HCT116 (cell line): ENCODE measurements at regions not wholly inside any gene's neighbourhood (a gene's known extent, or its start where the extent isn't known, plus 50 kb on each side); places are given as distances from the start of the nearest gene placed in this dataset.

ENCODE experiments used
- ATAC-seq: fragments of 200-7000 bp; cut with Tn5 transposase; 2 replicates; pipeline ENCODE4 v1.9.1; 2020; ENCODE audit warnings: mild to moderate bottlenecking, moderate library complexity
- BruUV-seq: library from RNA; stranded (reverse); fragments of 400-500 nt; replicated peaks from 2 replicates; lab custom pipeline; 2021; lab: Mats Ljungman, UMichigan
- CTCF ChIA-PET: fragments of 300-600 bp; sonication (Branson Sonifier 250); formaldehyde crosslinking; loops from one replicate; lab custom pipeline; 2021; ENCODE audit warnings: antibody characterized with exemption; lab: Charles Lee
- POLR2A ChIA-PET: fragments of 300-600, 350-600 bp; sonication (Branson Sonifier 250); formaldehyde crosslinking; loops from one replicate; lab custom pipeline; 2021; ENCODE audit warnings: antibody characterized with exemption; lab: Charles Lee
- RAD21 ChIA-PET, 2 experiments: fragments of 300-600 bp; sonication (Branson Sonifier 250); formaldehyde crosslinking; loops; one replicate each; lab custom pipeline; 2023; ENCODE audit warnings: low total read pairs in 2 of 2; ENCODE audit not compliant: uncharacterized antibody in 2 of 2, unreplicated experiment in 2 of 2, low non-redundant PET in 1 of 2; lab: Charles Lee
- DNase-seq: peaks from one replicate; pipeline ENCODE4 v3.0.0-alpha.2; 2010; ENCODE audit warnings: low read depth, low spot score
- H2AFZ ChIP-seq: fragments of 200-600 bp; shearing (Covaris generic), sonication (generic); 2 replicates; pipeline ENCODE4 v1.6.1; 2017; ENCODE audit warnings: low read depth, mixed run types, mixed read lengths, antibody characterized with exemption, low read length; ENCODE audit not compliant: poor library complexity, severe bottlenecking
- H3K27ac ChIP-seq: 2 replicates; pipeline ENCODE4 v1.5.1; 2012; ENCODE audit warnings: low read depth, low read length
- H3K27me3 ChIP-seq: fragments of 200-600 bp; sonication (generic); 2 replicates; pipeline ENCODE4 v1.6.1; 2016; ENCODE audit warnings: mixed run types, low read length, mixed read lengths; ENCODE audit not compliant: insufficient read depth
- H3K36me3 ChIP-seq, 2 experiments: fragments of 200-500 bp in 1 of 2; fragments of 200-600 bp in 1 of 2; sonication (Bioruptor generic) in 1 of 2; sonication (generic) in 1 of 2; 2 replicates each; pipeline versions ENCODE4 v1.5.1 to v1.6.1; 2014 to 2016; ENCODE audit warnings: low read length in 2 of 2, inconsistent platforms in 1 of 2, mixed read lengths in 1 of 2, mixed run types in 1 of 2; ENCODE audit not compliant: insufficient read depth in 2 of 2, control insufficient read depth in 1 of 2
- H3K4me1 ChIP-seq, 2 experiments: fragments of 200-600 bp in 1 of 2; sonication (generic) in 1 of 2; 2 replicates each; pipeline versions ENCODE4 v1.5.1 to v1.6.1; 2012 to 2017; ENCODE audit warnings: low read length in 2 of 2, inconsistent platforms in 1 of 2, mild to moderate bottlenecking in 1 of 2, mixed read lengths in 1 of 2, mixed run types in 1 of 2, moderate library complexity in 1 of 2; ENCODE audit not compliant: insufficient read depth in 2 of 2, control insufficient read depth in 1 of 2
- H3K4me2 ChIP-seq: fragments of 200-600 bp; sonication (generic); 2 replicates; pipeline ENCODE4 v1.6.1; 2017; ENCODE audit warnings: mixed run types, low read length, mixed read lengths
- H3K4me3 ChIP-seq, 2 experiments: fragments of 200-600 bp in 1 of 2; sonication (generic) in 1 of 2; replicated peaks in 1 of 2; 2 replicates each; pipeline ENCODE4 v1.5.1; 2011 to 2016; ENCODE audit warnings: low read length in 2 of 2, control low read depth in 1 of 2, low read depth in 1 of 2, mild to moderate bottlenecking in 1 of 2, mixed read lengths in 1 of 2, mixed run types in 1 of 2
- H3K79me2 ChIP-seq: fragments of 200-600 bp; sonication (generic); 2 replicates; pipeline ENCODE4 v1.6.1; 2017; ENCODE audit warnings: mild to moderate bottlenecking, mixed run types, low read length, moderate library complexity, mixed read lengths; ENCODE audit not compliant: insufficient read depth
- H3K9ac ChIP-seq: fragments of 200-600 bp; sonication (generic); 2 replicates; pipeline ENCODE4 v1.6.1; 2016; ENCODE audit warnings: low read length, mixed read lengths
- H3K9me2 ChIP-seq: fragments of 200-600 bp; sonication (generic), shearing (Covaris generic); 2 replicates; pipeline ENCODE4 v1.6.1; 2017; ENCODE audit warnings: mixed run types, mild to moderate bottlenecking, moderate library complexity; ENCODE audit not compliant: insufficient read depth
- H3K9me3 ChIP-seq, 2 experiments: fragments of 200-500 bp in 1 of 2; fragments of 200-600 bp in 1 of 2; sonication (Bioruptor generic) in 1 of 2; sonication (generic) in 1 of 2; 2 replicates each; pipeline ENCODE4 v1.6.1; 2014 to 2017; ENCODE audit warnings: low read length in 2 of 2, mixed read lengths in 2 of 2, inconsistent platforms in 1 of 2, low read depth in 1 of 2, mild to moderate bottlenecking in 1 of 2, mixed run types in 1 of 2, moderate library complexity in 1 of 2; ENCODE audit not compliant: control insufficient read depth in 1 of 2, insufficient read depth in 1 of 2
- H4K20me1 ChIP-seq: fragments of 200-600 bp; sonication (generic), shearing (Covaris generic); 2 replicates; pipeline ENCODE4 v1.6.1; 2017; ENCODE audit warnings: mixed run types, mild to moderate bottlenecking, moderate library complexity; ENCODE audit not compliant: insufficient read depth
- ATF3 ChIP-seq: IDR thresholded peaks from 2 replicates; pipeline ENCODE4 v1.6.1; 2012
- CBX3 ChIP-seq: IDR thresholded peaks from 2 replicates; pipeline ENCODE4 v1.6.1; 2012; ENCODE audit warnings: low read depth
- CEBPB ChIP-seq: IDR thresholded peaks from 2 replicates; pipeline ENCODE4 v1.6.1; 2012; ENCODE audit warnings: low read depth
- CTCF ChIP-seq, 3 experiments: fragments of 200-600 bp in 1 of 3; sonication (generic) in 1 of 3; IDR thresholded peaks in 2 of 3; conservative IDR thresholded peaks in 1 of 3; 2 replicates each; pipeline ENCODE4 v1.5.1; 2012 to 2017; ENCODE audit warnings: low read depth in 2 of 3, low read length in 2 of 3, antibody characterized with exemption in 1 of 3, borderline replicate concordance in 1 of 3, control low read depth in 1 of 3, mild to moderate bottlenecking in 1 of 3, mixed read lengths in 1 of 3, mixed run types in 1 of 3, moderate library complexity in 1 of 3; ENCODE audit not compliant: insufficient read depth in 1 of 3
- EGR1 ChIP-seq: IDR thresholded peaks from 2 replicates; pipeline ENCODE4 v1.6.1; 2012; ENCODE audit warnings: low read depth
- ELF1 ChIP-seq: IDR thresholded peaks from 2 replicates; pipeline ENCODE4 v1.6.1; 2012; ENCODE audit warnings: low read depth, borderline replicate concordance
- EZH2 ChIP-seq: fragments of 200-600 bp; sonication (generic); IDR thresholded peaks from 2 replicates; pipeline ENCODE4 v1.6.1; 2017; ENCODE audit warnings: antibody characterized with exemption, mixed run types
- FOSL1 ChIP-seq: IDR thresholded peaks from 2 replicates; pipeline ENCODE4 v1.6.1; 2012; ENCODE audit warnings: low read depth
- POLR2A ChIP-seq: IDR thresholded peaks from 2 replicates; pipeline ENCODE4 v1.7.0; 2011; ENCODE audit warnings: borderline replicate concordance; ENCODE audit not compliant: insufficient read depth, insufficient read length; ENCODE audit errors: extremely low read depth
- RAD21 ChIP-seq: IDR thresholded peaks from 2 replicates; pipeline ENCODE4 v1.6.1; 2012; ENCODE audit warnings: low read depth, mild to moderate bottlenecking
- REST ChIP-seq: IDR thresholded peaks from 2 replicates; pipeline ENCODE4 v1.6.1; 2012; ENCODE audit warnings: low read depth
- SIN3A ChIP-seq: IDR thresholded peaks from 2 replicates; pipeline ENCODE4 v1.6.1; 2012; ENCODE audit warnings: low read depth
- SP1 ChIP-seq: IDR thresholded peaks from 2 replicates; pipeline ENCODE4 v1.6.1; 2012; ENCODE audit warnings: low read depth
- YY1 ChIP-seq: IDR thresholded peaks from 2 replicates; pipeline ENCODE4 v1.6.1; 2011; ENCODE audit warnings: low read length, low read depth, moderate library complexity, mild to moderate bottlenecking; ENCODE audit not compliant: insufficient replicate concordance; ENCODE audit errors: extremely low read depth
- ZBTB33 ChIP-seq: IDR thresholded peaks from 2 replicates; pipeline ENCODE4 v1.6.1; 2011; ENCODE audit warnings: mild to moderate bottlenecking, low read length, moderate library complexity; ENCODE audit not compliant: insufficient replicate concordance; ENCODE audit errors: extremely low read depth
- ZFX ChIP-seq: fragments of 450-650 bp; IDR thresholded peaks from 2 replicates; pipeline ENCODE4 v1.6.1; 2017
- ZNF274 ChIP-seq: fragments of 200-500 bp; sonication (Bioruptor generic); IDR thresholded peaks from 2 replicates; pipeline ENCODE4 v1.6.1; 2014; ENCODE audit warnings: mild to moderate bottlenecking, low read depth, low read length, inconsistent platforms
- intact Hi-C: fragments of 100-400 bp; cut with micrococcal nuclease; formaldehyde crosslinking; loops from 2 replicates; pipeline ENCODE4 v1.10.0; 2022

GRCh38 chr13:75042807-75043206 is 439.2 kb downstream of the TBC1D4 start:
- POLR2A ChIA-PET = no interaction called here
- H3K27me3 ChIP-seq = no peaks in the 10 kb centered on the region
- DNase-seq = no peak
- TF ChIP-seq YY1 (no peak), ZFX (no peak), SP1 (no peak), ELF1 (no peak), POLR2A (no peak), CBX3 (no peak), EZH2 (no peak), CTCF (IDR thresholded peaks at IDR 0.05 in 2 of 3, conservative IDR thresholded peaks at IDR 0.05 in 1 of 3; ENCODE audit: borderline replicate concordance in 1 of 3, insufficient read depth in 1 of 3, low read depth in 2 of 3, low read length in 2 of 3) (no peak), REST (no peak), ZBTB33 (no peak), EGR1 (no peak), FOSL1 (no peak), ZNF274 (no peak), SIN3A (no peak), ATF3 (no peak), RAD21 (no peak), CEBPB (no peak)
- TF ChIP-seq, all 23 proteins: peak for 0
- intact Hi-C loops = no loop called here
- RAD21 ChIA-PET = no interaction called here
- no peaks in the 10 kb centered on the region for H3K9me2 ChIP-seq
- ATAC-seq = no peak
- no peaks in the 10 kb centered on the region for H3K79me2 ChIP-seq
- CTCF ChIA-PET = no interaction called here
- H3K4me3 ChIP-seq = no peak overlapping the region
- no peak overlapping the region for H3K9ac ChIP-seq
- H3K9me3 ChIP-seq = no peaks in the 10 kb centered on the region
- no peak overlapping the region for H2AFZ ChIP-seq
- no peak overlapping the region for H3K27ac ChIP-seq
- H3K36me3 ChIP-seq = no peaks in the 10 kb centered on the region
- no peak overlapping the region for H3K4me2 ChIP-seq
- H4K20me1 ChIP-seq = no peaks in the 10 kb centered on the region
- no peaks in the 10 kb centered on the region for H3K4me1 ChIP-seq
- BruUV-seq = no TSS peak
